Endothelial cell of umbilical vein (primary cell): ENCODE measurements at regions not wholly inside any gene's neighbourhood (a gene's known extent, or its start where the extent isn't known, plus 50 kb on each side); places are given as distances from the start of the nearest gene placed in this dataset.

Source experiments
- BruUV-seq: library from RNA; stranded (reverse); fragments of 400-500 nt; replicated peaks from 2 replicates; lab custom pipeline; 2021; lab: Mats Ljungman, UMichigan
- CTCF ChIA-PET: fragments of 300-600, 350-600 bp; sonication (Branson Sonifier 250); formaldehyde crosslinking; loops from one replicate; lab custom pipeline; 2021; ENCODE audit warnings: antibody characterized with exemption, inconsistent platforms; lab: Charles Lee
- POLR2A ChIA-PET: fragments of 300-600, 350-600 bp; sonication (Branson Sonifier 250); formaldehyde crosslinking; loops from one replicate; lab custom pipeline; 2021; ENCODE audit warnings: antibody characterized with exemption, inconsistent platforms; lab: Charles Lee
- DNase-seq: peaks from one replicate; pipeline ENCODE4 v3.0.0-alpha.2; 2011; ENCODE audit warnings: low read depth, low spot score
- FAIRE-seq: peaks from 2 replicates; lab custom pipeline; 2011; peaks lifted over from hg19 to GRCh38; lab: Jason Lieb, UNC
- H2AFZ ChIP-seq: 2 replicates; pipeline ENCODE4 v1.6.0; 2012; ENCODE audit warnings: low read depth, low read length, control low read depth, inconsistent platforms
- H3K27ac ChIP-seq: 2 replicates; pipeline ENCODE4 v1.5.1; 2011; ENCODE audit warnings: low read depth, mild to moderate bottlenecking, control low read depth, low read length, moderate library complexity; ENCODE audit not compliant: insufficient read depth
- H3K27me3 ChIP-seq, 2 experiments: 2 replicates each; pipeline versions ENCODE4 v1.6.0 to v1.6.1; 2011; ENCODE audit warnings: low read length in 2 of 2, mixed read lengths in 1 of 2; ENCODE audit not compliant: control insufficient read depth in 2 of 2, insufficient read depth in 2 of 2
- H3K36me3 ChIP-seq, 2 experiments: 2 replicates in 1 of 2; 3 replicates in 1 of 2; pipeline ENCODE4 v1.5.1; 2011; ENCODE audit warnings: low read length in 2 of 2, mild to moderate bottlenecking in 1 of 2, moderate library complexity in 1 of 2; ENCODE audit not compliant: control insufficient read depth in 2 of 2, insufficient read depth in 2 of 2; ENCODE audit errors: extremely low read depth in 1 of 2
- H3K4me1 ChIP-seq: 3 replicates; pipeline ENCODE4 v1.5.1; 2011; ENCODE audit warnings: mild to moderate bottlenecking, low read length; ENCODE audit not compliant: control insufficient read depth, insufficient read depth; ENCODE audit errors: extremely low read depth
- H3K4me2 ChIP-seq: 2 replicates; pipeline ENCODE4 v1.6.1; 2011; ENCODE audit warnings: low read length, control low read depth, mixed read lengths; ENCODE audit not compliant: insufficient read depth
- H3K4me3 ChIP-seq, 3 experiments: fragments of 200-600 bp in 1 of 3; sonication (generic), shearing (Covaris generic) in 1 of 3; replicated peaks in 1 of 3; 2 replicates each; pipeline ENCODE4 v1.5.1; 2011 to 2016; ENCODE audit warnings: control low read depth in 3 of 3, low read length in 3 of 3, mild to moderate bottlenecking in 2 of 3, inconsistent platforms in 1 of 3, low read depth in 1 of 3, moderate library complexity in 1 of 3; ENCODE audit not compliant: insufficient read depth in 1 of 3
- H3K79me2 ChIP-seq: 2 replicates; pipeline ENCODE4 v1.6.0; 2012; ENCODE audit warnings: low read length, inconsistent platforms; ENCODE audit not compliant: control insufficient read depth, insufficient read depth
- H3K9ac ChIP-seq: replicated peaks from 2 replicates; pipeline ENCODE3; 2011; ENCODE audit warnings: low read length, control low read depth; ENCODE audit not compliant: insufficient read depth; ENCODE audit errors: extremely low read depth
- H3K9me1 ChIP-seq: replicated peaks from 3 replicates; pipeline ENCODE4 v1.6.0; 2011; ENCODE audit warnings: mild to moderate bottlenecking, low read length; ENCODE audit not compliant: control insufficient read depth, insufficient read depth; ENCODE audit errors: extremely low read depth
- H3K9me3 ChIP-seq: replicated peaks from 2 replicates; pipeline ENCODE4 v1.5.1; 2012; ENCODE audit warnings: low read length, inconsistent platforms; ENCODE audit not compliant: control insufficient read depth, insufficient read depth
- H4K20me1 ChIP-seq: replicated peaks from 2 replicates; pipeline ENCODE3; 2011; ENCODE audit warnings: mild to moderate bottlenecking, low read length; ENCODE audit not compliant: control insufficient read depth, insufficient read depth; ENCODE audit errors: extremely low read depth
- EZH2 ChIP-seq: IDR thresholded peaks from 2 replicates; pipeline ENCODE4 v1.6.1; 2012; ENCODE audit warnings: borderline replicate concordance, low read depth, mild to moderate bottlenecking, moderate library complexity, low read length, inconsistent platforms; ENCODE audit not compliant: severe bottlenecking
- FOS ChIP-seq: IDR thresholded peaks from 2 replicates; pipeline ENCODE4 v1.6.1; 2011; ENCODE audit warnings: mild to moderate bottlenecking, low read length, moderate library complexity, borderline replicate concordance; ENCODE audit not compliant: insufficient read depth
- GATA2 ChIP-seq: IDR thresholded peaks from 2 replicates; pipeline ENCODE4 v1.7.0; 2011; ENCODE audit warnings: low read depth, mild to moderate bottlenecking, moderate library complexity, mixed read lengths, low read length; ENCODE audit not compliant: insufficient read length, insufficient read depth
- JUN ChIP-seq: IDR thresholded peaks from 2 replicates; pipeline ENCODE4 v1.6.1; 2011; ENCODE audit warnings: borderline replicate concordance, low read depth; ENCODE audit not compliant: insufficient read length, insufficient read depth
- MYC ChIP-seq: IDR thresholded peaks from one replicate; pipeline ENCODE4 v1.6.1; 2011; ENCODE audit warnings: mild to moderate bottlenecking, low read depth, low read length
- POLR2A ChIP-seq: IDR thresholded peaks from 2 replicates; pipeline ENCODE4 v1.6.1; 2012; ENCODE audit warnings: low read depth, mild to moderate bottlenecking, control low read depth, low read length
- POLR2AphosphoS5 ChIP-seq: IDR thresholded peaks from 2 replicates; pipeline ENCODE4 v1.6.1; 2012; ENCODE audit warnings: low read depth, mild to moderate bottlenecking, control low read depth, low read length, moderate library complexity; ENCODE audit not compliant: insufficient read depth
- dilution Hi-C: fragments of 300-500 bp; cut with MboI; formaldehyde crosslinking; loops from one replicate; pipeline ENCODE4 v1.15.0; 2019; ENCODE audit warnings: low sequenced_read_pairs; ENCODE audit not compliant: extremely low pct_ligation_motif_present
- intact Hi-C: fragments of 100-400 bp; cut with micrococcal nuclease; formaldehyde crosslinking; loops from one replicate; pipeline ENCODE4 v1.10.0; 2022
- TF ChIP-seq, protein P1 (sequence below), 2 donors: IDR thresholded peaks; 1 replicate in 1 of 2; 2 replicates in 1 of 2; pipeline ENCODE4 v1.5.1; 2011; ENCODE audit warnings: low read length in 2 of 2, mild to moderate bottlenecking in 2 of 2, moderate library complexity in 2 of 2, control low read depth in 1 of 2, inconsistent platforms in 1 of 2, low read depth in 1 of 2; ENCODE audit not compliant: insufficient read depth in 1 of 2; ENCODE audit errors: extremely low read depth in 1 of 2
- TF ChIP-seq, protein P2 (sequence below): IDR thresholded peaks from 2 replicates; pipeline ENCODE4 v1.6.1; 2011; ENCODE audit not compliant: insufficient read depth, insufficient read length

DNA sequence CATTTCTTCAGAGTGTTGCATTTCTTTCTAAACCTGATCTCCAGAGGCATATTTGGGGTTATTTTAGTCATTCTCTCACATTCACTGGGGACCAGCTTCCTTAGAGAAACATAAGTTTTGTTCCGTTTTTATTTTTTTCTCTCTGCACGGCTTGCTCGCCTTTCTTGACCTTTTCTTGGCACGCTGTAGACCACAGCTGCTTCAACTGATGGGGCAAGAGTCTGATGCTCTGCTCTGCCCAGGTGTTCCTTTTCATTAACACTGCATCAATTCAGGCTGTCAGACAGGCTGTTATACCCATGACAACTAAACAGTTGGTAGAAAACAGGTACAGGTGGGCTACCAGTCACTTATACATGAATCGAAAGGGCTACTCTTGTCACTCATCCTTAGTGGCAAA is 682.2 kb upstream of the DIAPH2 start:
- Histone ChIP-seq H3K9me1 (no peaks in the 10 kb centered on the region), H3K27me3 (no peaks in the 10 kb centered on the region), H3K36me3 (no peaks in the 10 kb centered on the region), H3K9ac (peak overlapping the region; percentile 16), H2AFZ (no peak overlapping the region), H3K4me3 (no peak overlapping the region), H3K27ac (peak overlapping the region; percentile 37), H3K79me2 (no peaks in the 10 kb centered on the region), H3K9me3 (no peaks in the 10 kb centered on the region), H3K4me1 (peaks cover 30% of the 10 kb centered on the region), H4K20me1 (no peaks in the 10 kb centered on the region), H3K4me2 (peak overlapping the region; percentile 2)
- DNase-seq, result peak; percentile 53
- ChIA-PET POLR2A (no interaction called here), CTCF (no interaction called here)
- no TSS peak for BruUV-seq
- FAIRE-seq, result no peak
- intact Hi-C loops (loop anchor here (5.0 kb wide), 1 partner anchor 100 kb away; no protein-coding TSS in a partner anchor), dilution Hi-C loops (no loop called here)
- TF ChIP-seq EZH2 (no peak), POLR2AphosphoS5 (no peak), GATA2 (no peak), MYC (no peak), JUN (no peak), FOS (no peak), POLR2A (no peak)
- TF ChIP-seq, protein P1, sequence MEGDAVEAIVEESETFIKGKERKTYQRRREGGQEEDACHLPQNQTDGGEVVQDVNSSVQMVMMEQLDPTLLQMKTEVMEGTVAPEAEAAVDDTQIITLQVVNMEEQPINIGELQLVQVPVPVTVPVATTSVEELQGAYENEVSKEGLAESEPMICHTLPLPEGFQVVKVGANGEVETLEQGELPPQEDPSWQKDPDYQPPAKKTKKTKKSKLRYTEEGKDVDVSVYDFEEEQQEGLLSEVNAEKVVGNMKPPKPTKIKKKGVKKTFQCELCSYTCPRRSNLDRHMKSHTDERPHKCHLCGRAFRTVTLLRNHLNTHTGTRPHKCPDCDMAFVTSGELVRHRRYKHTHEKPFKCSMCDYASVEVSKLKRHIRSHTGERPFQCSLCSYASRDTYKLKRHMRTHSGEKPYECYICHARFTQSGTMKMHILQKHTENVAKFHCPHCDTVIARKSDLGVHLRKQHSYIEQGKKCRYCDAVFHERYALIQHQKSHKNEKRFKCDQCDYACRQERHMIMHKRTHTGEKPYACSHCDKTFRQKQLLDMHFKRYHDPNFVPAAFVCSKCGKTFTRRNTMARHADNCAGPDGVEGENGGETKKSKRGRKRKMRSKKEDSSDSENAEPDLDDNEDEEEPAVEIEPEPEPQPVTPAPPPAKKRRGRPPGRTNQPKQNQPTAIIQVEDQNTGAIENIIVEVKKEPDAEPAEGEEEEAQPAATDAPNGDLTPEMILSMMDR (IDR thresholded peaks at IDR 0.05; ENCODE audit: extremely low read depth in 1 of 2, insufficient read depth in 1 of 2, low read depth in 1 of 2, low read length in 2 of 2), result no peak
- TF ChIP-seq, protein P2, sequence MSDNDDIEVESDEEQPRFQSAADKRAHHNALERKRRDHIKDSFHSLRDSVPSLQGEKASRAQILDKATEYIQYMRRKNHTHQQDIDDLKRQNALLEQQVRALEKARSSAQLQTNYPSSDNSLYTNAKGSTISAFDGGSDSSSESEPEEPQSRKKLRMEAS, result no peak
